ENCODE measurements at regions not wholly inside any gene's neighbourhood (a gene's known extent, or its start where the extent isn't known, plus 50 kb on each side); places are given as distances from the start of the nearest gene placed in this dataset.
A peak's percentile ranks its signal among the peaks of the same experiment; 100 is the strongest.
"Not testable (repeated sequence)": the region's sequence is repeated elsewhere in the genome, so short reads cannot be mapped to it uniquely, and the experiment has no call there.

DNA sequence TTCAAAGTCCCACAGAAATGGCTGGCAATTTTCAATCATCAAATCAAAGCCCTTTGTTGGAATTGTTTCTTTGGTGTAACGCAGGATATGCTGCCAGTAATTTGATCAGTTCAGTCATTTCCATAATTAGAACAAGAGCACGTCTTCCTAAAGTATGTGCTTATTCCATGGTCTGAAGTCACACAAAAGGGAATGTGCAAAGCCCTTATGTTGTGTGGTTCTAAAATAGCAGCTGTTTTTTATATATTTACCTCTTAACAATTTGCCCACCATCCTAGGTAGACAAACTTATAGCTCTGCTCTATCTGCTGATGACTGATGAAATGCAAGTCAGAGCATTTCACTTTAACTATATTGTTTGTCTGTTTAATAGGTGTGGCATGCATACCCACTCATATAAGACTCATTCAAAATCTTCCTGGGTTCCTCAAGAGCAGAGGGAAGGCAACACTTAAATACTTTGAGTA, 176.1 kb upstream of the SLC38A2 start:
- no peak for DNase-seq
- no peak for ATAC-seq

DNA sequence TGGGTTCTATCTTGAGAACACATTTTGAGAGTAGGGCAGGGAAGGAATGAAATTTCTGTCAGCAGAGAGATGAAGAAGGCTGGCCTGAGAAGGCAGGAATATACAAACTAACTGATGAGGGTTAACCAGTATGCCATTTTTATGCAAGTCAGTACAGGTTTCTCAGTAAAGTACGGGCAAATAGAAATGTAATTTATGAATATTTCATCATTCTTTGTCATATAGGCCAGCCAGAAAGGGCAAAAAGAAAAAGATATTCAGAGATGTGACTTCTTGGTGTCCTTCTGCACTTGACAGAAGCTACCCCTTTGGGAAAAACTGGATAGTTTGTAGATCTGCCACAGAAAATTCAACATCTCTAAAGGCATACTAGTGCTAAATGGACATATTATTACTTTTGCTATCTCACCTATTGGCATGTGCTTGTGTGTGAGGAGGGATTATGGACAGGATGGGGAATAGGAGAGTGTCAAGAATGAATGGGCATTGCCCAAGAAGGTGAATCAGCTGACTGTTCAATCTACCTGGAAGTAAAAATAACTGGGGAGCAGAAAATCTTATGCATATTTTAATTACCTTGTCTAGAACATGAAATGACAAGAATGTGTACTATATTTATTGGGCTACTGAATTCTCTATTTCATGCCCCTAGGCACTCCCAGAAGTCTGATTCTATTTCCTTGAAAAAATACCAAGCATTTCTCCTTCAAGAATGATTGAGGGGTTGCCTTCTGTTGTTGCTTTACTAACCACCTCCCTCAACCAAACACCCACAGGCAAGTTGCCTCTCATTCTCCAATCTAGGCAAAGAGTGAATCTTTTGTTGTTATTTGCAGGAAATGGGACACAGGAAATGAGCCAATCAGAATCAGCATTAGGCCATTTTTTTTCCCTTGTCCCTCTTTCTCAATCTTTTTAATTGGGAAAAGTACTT, 175.1 kb upstream of the SLC38A2 start:
- no peak for DNase-seq
- no peak for ATAC-seq

DNA sequence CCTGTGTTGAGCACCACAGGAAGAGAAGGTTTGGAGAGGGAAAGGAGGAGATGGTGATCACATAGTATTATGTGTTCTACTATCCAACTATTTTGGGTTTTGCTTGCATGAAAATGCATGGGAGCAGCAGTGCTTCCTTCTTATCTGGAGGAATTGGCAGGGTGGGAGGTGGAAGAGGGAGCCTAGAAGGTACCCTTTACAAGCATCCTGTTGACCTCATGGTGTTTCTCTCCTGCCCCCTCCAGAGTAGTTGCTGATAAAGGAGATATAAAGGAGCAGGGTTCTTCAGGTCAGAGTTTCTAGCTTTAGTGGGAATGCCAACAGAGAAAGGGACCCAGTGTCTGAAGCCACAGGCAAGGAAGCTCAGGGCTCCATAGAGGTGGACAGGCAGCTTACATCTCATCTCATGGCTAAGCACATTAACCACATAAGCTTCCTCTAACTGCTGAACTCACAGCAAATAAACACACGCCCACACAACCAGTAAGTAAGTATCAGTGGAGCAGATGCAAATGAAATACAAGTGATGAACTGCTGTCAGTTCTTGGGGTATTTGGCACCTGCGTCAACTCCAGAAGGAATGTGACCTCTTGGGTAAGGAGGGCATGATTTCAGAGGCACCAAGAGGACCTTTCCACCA, 174.2 kb upstream of the SLC38A2 start:
- ATAC-seq: peak; percentile 60

DNA sequence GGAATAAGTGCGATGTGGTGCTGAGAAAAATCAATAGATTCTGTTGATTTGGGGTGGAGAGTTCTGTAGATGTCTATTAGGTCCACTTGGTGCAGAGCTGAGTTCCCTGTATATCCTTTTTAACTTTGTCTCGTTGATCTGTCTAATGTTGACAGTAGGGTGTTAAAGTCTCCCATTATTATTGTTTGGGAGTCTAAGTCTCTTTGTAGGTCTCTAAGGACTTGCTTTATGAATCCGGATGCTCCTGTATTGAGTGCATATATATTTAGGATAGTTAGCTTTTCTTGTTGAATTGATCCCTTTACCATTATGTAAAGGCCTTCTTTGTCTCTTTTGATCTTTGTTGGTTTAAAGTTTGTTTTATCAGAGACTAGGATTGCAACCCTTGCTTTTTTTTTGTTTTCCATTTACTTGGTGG, 170.8 kb upstream of the SLC38A2 start:
- ATAC-seq, DNase-seq: not testable (repeated sequence)

More for the DNA sequence above, 174.2 kb upstream of the SLC38A2 start:
- DNase-seq: no peak

DNA sequence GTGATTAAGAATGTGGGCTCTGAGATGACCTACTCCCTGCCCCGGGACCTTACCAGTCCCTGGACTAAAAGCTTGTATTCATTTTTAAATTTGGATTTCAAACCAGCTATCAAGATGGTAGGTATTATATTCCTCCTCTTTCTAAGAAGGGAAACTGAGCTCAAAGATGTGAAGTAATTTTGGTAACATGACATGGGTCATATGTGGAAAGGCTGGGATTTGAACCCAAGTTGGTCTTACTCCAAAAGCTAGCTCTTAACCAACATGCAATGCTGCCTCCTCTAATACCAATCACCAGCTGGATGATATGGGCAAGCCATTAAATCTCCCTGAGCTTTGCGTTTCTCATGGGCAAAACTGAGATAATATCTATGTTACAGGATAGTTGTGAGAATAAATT, 166.4 kb upstream of the SLC38A2 start:
- DNase-seq (no peak), ATAC-seq (no peak)

DNA sequence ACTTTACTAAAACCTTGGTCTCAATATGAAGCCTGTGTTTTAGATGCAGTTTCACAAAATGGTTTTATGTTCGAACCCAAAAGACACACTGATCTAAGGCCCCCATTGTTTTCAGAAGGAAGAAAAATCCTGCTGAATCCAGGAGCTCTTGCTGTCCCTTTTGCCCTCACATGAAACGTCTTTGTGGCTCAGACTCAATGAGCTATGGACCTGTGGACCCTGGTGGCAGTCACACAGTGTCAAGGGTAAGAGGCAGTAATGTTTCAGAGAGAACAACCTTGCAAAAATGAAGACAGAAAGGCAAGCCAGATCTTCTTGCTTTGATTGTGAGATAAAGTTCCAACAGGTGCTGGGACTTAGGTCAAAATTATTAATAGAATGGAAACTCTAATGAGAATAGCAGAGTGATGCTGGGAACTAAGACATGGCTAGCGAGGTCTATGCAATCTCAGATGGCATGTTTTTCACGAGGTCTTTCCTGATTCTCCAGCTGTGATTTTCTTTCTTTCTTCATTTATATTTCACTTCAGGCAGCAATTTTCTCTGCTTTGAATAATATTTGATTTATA, 164.9 kb upstream of the SLC38A2 start:
- DNase-seq (no peak), ATAC-seq (no peak)

DNA sequence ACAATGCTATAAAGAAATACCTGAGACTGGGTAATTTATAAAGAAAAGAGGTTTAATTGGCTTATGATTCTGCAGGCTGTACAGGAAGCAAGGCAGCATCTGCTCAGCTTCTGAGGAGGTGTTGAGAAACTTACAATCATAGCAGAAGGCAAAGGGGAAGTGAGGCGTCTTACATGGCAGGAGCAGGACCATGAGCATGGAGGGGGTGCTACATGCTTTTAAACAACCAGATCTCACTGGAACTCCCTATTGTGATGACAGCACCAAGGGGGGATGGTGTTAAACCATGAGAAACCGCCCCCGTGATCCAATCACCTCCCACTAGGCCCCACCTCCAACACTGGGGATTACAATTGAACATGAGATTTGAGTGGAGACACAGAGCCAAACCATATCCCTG, 163.7 kb upstream of the SLC38A2 start:
- not testable (repeated sequence) for ATAC-seq, DNase-seq

DNA sequence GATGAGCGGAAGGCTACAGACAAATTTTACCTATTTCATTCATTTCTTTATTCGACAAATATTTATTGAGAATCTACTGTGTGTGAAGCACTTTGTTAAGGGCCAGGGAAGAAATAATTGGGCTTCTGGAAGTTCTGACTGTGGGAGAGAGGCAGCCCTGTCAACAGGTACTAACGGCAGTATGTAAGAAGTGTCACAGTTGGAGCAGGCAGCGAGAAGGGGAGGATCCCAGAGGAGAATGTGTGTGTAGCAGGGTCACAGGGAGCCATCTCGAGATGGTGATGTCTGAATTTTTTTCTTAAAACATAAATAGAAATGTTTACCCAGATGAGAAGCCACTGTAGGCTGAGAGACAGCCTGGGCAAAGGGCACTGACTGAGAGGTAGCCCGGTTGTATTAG, 163.3 kb upstream of the SLC38A2 start:
- DNase-seq (no peak), ATAC-seq (no peak)

DNA sequence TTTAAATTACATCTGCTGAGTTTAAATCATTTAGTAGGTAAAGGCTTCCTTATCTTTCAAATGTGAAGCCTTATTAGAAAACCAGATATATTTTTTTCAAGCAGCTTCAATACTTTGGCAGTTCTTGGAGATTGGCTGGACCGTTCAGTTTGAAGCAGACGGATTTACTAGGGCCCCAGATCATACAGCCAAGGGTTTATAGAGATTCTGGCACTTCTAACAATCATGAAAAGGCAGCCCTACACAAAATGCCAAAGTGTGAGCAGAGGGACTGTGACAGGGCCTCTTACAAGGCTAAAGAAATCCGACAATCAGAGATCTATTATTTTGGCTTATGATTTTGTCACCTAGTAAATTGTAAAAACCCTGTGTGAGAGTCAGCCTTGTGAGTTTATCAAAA, 162.8 kb upstream of the SLC38A2 start:
- ATAC-seq (no peak), DNase-seq (no peak)

DNA sequence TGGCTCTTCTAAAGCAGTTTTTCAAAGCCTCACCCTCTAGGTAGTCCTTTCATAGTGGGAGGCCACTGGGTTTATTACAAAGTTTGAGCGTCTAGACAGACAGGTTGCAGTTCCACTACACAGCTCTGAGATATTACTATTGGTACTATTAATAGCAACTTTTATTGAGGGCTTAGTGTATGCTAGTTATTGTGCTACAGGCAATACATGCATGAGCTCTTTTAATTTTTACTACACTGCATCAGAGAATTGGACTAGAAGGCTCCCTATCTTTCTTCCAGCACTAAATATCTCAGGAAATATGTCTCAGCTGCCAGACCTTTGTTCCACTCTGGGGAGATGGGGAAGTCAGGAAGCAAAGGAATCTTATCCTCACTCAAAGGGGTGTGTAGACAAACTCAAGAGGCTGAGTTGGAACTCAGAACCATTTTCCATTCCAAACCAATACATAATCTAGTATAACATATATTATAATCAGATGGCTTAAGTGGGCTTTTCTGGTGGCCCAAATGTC, 161.8 kb upstream of the SLC38A2 start:
- no peak for DNase-seq
- ATAC-seq: no peak

DNA sequence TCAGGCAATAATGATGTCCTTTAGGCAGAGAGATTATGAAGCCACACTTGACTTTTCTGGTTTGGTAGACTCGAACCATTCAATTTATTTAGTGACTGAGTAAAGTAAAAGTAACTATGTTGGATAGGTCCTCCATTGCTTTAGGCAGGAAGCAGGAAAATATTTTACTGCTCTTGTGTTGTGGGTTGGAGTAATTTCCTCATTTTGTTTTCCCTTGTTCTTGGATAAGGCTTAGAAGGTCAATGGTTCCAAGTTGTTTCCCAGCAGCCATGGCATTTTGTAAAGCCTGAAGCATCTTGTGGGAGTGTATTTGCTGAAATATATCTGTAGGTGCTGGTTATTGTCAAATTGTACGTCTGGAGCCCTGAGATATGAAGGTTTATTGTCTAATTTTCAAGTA, 161.2 kb upstream of the SLC38A2 start:
- no peak for ATAC-seq
- no peak for DNase-seq

DNA sequence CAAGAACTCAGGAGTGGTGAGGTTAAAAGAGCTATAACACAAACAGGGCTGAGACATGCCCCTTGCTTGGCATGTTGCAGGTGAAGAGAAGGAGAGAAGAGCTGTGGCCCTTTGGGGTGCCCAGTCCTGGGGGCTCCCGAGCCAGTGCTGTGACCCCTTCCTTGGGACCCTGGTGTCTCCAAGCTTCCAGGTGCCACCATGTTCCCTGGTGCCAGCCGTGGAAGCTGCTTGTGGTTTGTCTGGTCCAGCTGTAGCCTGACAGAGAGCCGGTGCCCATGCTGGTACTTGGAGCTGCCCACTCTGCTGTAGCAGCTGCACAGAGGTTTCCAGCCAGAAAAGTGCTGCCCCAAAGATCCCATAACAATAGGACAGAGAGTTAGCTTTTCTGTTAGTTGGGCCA, 159.2 kb upstream of the SLC38A2 start:
- no peak for ATAC-seq
- no peak for DNase-seq

DNA sequence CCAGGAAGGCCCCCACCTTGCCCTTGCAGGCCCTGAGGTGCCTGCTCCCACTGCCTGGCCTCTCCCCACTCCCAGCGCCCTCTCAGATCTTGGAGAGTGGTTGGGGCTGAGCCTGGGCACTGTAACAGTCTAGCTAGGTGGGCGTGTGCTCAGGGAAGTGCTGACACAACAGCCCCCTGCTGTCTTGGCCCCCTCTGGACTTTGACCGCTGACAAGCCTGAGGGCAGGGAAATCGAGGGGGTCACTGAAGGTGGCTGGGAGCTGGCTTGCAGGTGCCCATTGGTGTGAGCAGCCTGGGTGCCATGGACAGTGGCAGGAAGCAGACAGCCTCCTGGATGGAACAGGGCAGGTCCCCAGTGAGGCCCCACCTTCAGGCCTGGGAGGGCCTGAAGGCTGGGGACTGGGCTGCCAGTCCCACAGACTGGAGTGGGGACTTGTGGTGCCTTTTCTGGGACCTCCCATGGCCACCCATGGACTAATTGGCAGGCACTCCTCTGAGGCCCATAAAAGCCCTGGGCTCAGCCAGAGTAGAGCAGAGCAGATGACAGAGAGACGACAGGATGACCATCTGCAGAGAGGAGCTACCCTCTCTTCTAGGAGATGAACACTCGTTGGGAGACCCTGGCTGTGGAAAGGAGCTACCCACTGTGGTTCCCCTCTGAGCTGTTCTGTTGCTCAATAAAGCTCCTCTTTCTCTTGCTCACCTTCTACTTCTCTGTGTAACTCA, 158.6 kb upstream of the SLC38A2 start:
- DNase-seq (no peak), ATAC-seq (no peak)

DNA sequence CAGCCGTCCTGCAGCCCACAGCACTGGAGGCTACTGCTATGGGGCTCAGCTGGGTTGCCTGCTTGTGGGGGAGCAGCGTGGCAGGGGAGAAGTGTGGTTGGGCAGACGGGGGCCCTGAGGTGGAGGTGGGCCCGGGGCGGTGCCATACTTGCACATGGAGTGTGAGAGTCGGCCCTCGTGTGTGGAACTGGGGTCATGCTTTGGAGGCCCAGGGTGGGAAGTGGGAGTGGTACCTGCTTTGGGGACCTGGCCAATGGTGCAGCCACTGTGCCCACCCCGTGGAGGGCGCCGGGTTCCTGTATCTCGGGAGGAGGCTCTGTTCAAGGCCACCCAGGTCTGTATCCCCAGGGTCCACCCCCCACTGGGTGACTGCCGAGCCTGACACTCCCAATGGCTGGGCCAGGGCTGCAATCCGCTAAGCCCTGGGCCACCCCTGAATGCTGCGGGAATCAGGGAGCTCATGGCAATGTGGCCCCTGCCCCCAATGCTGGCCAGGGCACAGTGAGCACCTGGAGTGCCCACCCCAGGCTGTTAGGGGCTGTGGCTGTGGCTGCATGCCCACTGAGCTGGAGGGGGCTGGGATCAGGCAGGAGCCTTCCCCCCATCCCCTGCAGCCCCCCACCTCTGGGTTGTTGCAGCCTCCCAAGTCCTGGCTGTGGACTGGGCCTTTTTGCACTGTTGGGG, 157.9 kb upstream of the SLC38A2 start:
- no peak for ATAC-seq
- DNase-seq: no peak

DNA sequence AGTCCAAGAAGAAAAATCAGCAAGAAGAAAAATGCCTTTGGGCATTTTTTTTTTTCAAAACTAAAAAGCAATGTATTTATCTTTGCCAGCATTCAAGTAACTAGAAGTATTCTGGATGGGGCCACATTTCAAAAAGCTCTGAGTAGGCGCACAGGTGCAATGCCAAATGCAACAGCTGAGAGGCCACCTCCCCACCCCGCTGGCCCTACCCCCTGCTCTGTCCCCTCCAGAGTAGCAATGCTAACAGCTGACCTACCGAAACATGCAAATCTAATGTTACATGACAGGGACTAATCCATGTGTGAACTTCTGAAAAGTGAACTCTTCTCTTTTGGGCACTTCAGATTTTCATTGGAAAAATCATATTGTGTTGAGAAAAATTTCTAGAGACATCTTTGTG, 153.7 kb upstream of the SLC38A2 start:
- ATAC-seq (no peak), DNase-seq (no peak)

DNA sequence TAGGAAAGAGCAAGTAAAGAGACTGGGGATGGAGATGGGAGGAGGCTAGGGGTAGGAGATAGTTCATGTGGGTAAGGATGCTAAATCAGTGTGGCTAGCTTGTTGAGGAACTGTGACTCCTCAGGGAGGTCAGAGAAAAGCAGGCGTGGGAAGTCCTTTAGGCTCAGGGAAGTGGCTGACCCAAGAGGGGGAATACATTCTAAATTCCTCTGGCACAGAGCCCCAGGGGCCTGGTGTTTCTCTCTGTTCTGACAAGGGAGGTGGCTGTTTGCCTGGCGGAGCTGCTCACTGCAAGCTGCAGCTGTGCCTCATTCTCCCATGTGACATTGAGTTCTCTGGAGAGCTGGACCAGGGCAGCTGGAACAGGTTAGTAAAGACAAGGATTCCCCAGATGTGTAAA, 152.2 kb upstream of the SLC38A2 start:
- no peak for ATAC-seq
- no peak for DNase-seq

DNA sequence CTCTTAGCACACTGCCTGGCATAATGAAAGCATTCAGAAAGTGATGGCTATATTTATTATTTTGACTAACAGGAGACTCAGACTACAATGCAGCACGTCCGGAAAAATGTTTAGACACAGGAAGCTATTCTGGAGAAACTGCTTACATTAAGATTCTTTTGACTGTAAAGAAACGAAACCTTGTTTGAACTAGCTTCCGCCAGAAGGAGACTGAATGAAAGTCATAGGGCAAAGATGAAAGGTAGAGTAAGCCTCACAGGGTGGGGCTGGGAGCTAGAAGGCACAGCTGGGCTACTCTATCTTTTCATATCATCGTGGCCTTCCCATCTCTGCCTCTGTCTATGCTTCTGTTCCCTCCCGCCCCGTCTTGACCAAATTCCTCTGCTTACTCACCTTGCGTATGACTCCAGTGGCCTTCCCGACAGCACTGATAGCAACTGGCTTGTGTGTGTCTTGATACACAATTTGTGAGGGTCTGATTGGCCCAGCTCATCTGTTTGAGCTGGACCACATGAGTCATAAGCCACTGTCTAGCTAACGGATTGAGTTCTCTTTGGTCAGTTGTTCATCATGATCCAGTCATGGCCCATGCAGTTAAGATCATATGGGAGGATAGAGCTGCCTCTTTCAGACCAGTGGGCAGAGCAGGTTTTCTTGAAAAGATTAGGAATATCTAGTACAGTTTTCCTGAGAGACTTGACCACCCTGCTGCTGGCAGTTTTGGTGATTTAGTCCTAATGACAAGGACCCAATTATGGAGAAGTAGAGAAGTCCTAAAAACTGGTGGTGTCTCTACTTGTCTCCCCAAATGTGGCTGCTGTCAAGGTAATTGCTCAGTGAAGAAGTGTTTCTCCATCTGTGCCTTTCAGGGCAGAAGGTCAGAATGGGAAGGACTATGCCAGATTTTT, 151.5 kb upstream of the SLC38A2 start:
- peak; percentile 32 for DNase-seq

DNA sequence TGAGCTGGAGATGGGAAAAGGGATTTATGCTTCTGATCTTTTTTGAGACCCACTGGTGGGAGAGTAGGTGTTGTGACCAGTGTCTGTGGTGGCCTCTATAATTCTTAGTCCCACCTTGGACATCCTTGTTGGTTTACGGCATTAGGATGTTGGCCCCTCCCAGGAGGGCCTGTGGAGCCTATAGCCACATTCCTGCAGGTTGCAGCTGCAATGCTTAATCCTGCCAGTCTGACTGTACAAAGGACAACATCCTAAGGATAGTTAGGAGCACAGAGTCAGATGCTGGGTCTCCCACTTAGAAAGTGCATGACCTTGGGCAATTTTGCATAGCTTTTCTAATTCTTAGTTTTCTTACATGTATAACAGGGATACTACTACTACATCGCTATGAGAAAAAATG, 150.9 kb upstream of the SLC38A2 start:
- no peak for ATAC-seq
- DNase-seq: no peak

More for the DNA sequence above, 151.5 kb upstream of the SLC38A2 start:
- peak; percentile 88 for ATAC-seq

DNA sequence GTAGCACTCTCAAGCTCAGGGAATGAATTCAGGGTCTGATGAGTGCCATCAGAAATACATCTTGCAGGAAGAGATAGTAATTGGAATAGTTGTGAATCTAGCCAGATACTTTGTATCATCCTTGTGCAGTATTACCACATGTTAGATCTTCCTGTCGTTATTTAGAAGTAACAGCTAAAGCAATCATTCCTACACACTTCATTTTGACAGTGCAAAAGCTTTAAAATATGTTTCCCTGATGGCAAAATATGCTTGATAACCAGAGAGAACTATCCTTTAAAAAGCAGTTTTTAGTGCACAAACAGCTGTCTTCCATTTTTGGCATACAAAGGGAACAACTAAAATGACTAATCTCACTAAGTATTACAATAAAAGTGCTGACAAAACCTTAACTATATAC, 149.5 kb upstream of the SLC38A2 start:
- DNase-seq (no peak), ATAC-seq (no peak)

DNA sequence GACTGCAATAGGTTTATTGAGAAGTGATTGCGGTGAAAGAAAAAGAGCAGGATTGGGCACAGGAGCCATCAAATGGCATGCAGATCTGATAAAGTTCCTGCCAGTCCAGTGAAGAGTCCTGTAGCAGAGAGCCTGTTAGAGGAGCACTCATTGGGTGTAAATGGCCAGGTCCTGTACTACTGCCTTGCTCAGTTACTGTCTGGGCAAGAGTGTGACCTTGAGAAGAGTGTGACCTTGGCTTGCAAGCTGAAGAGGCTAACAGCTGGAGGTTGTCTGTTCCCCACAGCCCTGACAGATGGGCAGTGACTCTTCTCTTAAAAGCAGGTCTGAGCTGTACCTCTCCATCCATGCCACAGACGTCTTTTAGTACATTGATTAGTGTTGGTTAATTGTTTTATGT, 148.6 kb upstream of the SLC38A2 start:
- ATAC-seq (no peak), DNase-seq (no peak)

DNA sequence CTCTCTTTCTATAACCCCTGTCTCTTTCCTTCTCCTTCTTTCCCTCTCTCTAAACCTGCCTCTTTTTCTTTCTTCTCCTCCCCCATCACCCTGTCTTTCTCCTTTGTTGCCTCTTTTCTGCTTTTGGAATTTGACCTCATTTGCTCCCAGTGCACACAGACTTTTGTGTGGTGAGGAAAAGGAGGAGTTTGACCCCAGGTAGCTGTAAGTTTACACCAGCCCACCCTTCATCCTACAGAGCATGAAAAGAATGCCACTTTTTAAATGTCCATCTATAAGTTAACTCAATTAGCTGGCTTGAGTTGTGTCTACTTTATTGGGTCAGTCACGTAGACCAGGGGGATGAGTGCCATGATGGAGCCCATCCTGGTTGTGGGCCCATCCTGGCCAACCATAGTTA, 146.8 kb upstream of the SLC38A2 start:
- ATAC-seq: no peak
- DNase-seq: no peak

Measured in stimulated activated naive CD8-positive, alpha-beta T cell treated with anti-CD3 and anti-CD28 coated beads, Interleukin-15, Interleukin-2, amounts not matched to agents 100 U/mL and 50 U/mL, for 24 hours (primary cell).